H1 (cell line): ENCODE measurements at regions not wholly inside any gene's neighbourhood (a gene's known extent, or its start where the extent isn't known, plus 50 kb on each side); places are given as distances from the start of the nearest gene placed in this dataset.
A peak's percentile ranks its signal among the peaks of the same experiment; 100 is the strongest.

Experiments used
- CTCF ChIA-PET: fragments of 300-600 bp; sonication (Branson Sonifier 250); formaldehyde crosslinking; loops from one replicate; lab custom pipeline; 2021; ENCODE audit not compliant: partially characterized antibody; lab: Charles Lee
- POLR2A ChIA-PET: fragments of 300-600 bp; sonication (Branson Sonifier 250); formaldehyde crosslinking; loops from one replicate; lab custom pipeline; 2021; ENCODE audit warnings: inconsistent platforms; ENCODE audit not compliant: partially characterized antibody; lab: Charles Lee
- DNase-seq, 2 experiments: peaks; one replicate each; pipeline versions ENCODE4 v3.0.0 to v3.0.0-alpha.2; 2010 to 2022; ENCODE audit warnings: low spot score in 2 of 2, low read depth in 1 of 2, mixed read lengths in 1 of 2
- FAIRE-seq: peaks from 2 replicates; lab custom pipeline; 2011; peaks lifted over from hg19 to GRCh38; lab: Jason Lieb, UNC
- H2AFZ ChIP-seq: 2 replicates; pipeline ENCODE4 v1.8.1; 2012; ENCODE audit warnings: low read length, inconsistent platforms
- H2AK5ac ChIP-seq: 2 replicates; pipeline ENCODE4 v1.6.1; 2013; ENCODE audit warnings: low read depth, low read length
- H2BK120ac ChIP-seq: replicated peaks from 2 replicates; pipeline ENCODE3; 2013; ENCODE audit warnings: low read depth, low read length, inconsistent platforms
- H2BK12ac ChIP-seq: 2 replicates; pipeline ENCODE4 v1.6.1; 2013; ENCODE audit warnings: low read depth, low read length
- H2BK15ac ChIP-seq: 2 replicates; pipeline ENCODE4 v1.6.1; 2013; ENCODE audit warnings: low read length
- H2BK20ac ChIP-seq: 2 replicates; pipeline ENCODE4 v1.6.1; 2013; ENCODE audit warnings: low read length
- H2BK5ac ChIP-seq: 2 replicates; pipeline ENCODE4 v1.6.1; 2013; ENCODE audit warnings: low read depth, low read length
- H3K14ac ChIP-seq: 2 replicates; pipeline ENCODE4 v1.6.1; 2013; ENCODE audit warnings: inconsistent platforms; ENCODE audit not compliant: insufficient read length
- H3K18ac ChIP-seq: 2 replicates; pipeline ENCODE4 v1.6.1; 2013; ENCODE audit warnings: low read length; ENCODE audit errors: extremely low read depth
- H3K23ac ChIP-seq: 2 replicates; pipeline ENCODE4 v1.6.1; 2013; ENCODE audit warnings: inconsistent platforms; ENCODE audit not compliant: insufficient read length
- H3K23me2 ChIP-seq: 2 replicates; pipeline ENCODE4 v1.6.1; 2013; ENCODE audit warnings: low read depth, low read length
- H3K27ac ChIP-seq: 2 replicates; pipeline ENCODE4 v1.6.1; 2011; ENCODE audit warnings: low read depth, low read length, inconsistent platforms
- H3K27me3 ChIP-seq, 4 experiments: replicated peaks in 1 of 4; 1 replicate in 1 of 4; 2 replicates in 3 of 4; pipeline versions ENCODE4 v1.6.1 to v1.8.1; 2011 to 2013; ENCODE audit warnings: low read length in 3 of 4, mild to moderate bottlenecking in 3 of 4, inconsistent platforms in 2 of 4, mixed read lengths in 2 of 4, moderate library complexity in 1 of 4; ENCODE audit not compliant: control insufficient read depth in 3 of 4, insufficient read depth in 3 of 4; ENCODE audit errors: extremely low read depth in 1 of 4
- H3K36me3 ChIP-seq, 4 experiments: 2 replicates each; pipeline versions ENCODE4 v1.6.1 to v1.8.1; 2011 to 2013; ENCODE audit warnings: mild to moderate bottlenecking in 4 of 4, low read length in 3 of 4, moderate library complexity in 2 of 4, control low read depth in 1 of 4, inconsistent platforms in 1 of 4; ENCODE audit not compliant: insufficient read depth in 4 of 4, control insufficient read depth in 2 of 4
- H3K4ac ChIP-seq: replicated peaks from 2 replicates; pipeline ENCODE3; 2013; ENCODE audit warnings: low read length, low read depth, mixed read lengths, inconsistent platforms; ENCODE audit not compliant: insufficient read length
- H3K4me1 ChIP-seq, 4 experiments: replicated peaks in 1 of 4; 1 replicate in 1 of 4; 2 replicates in 3 of 4; pipeline versions ENCODE4 v1.6.1 to v1.8.1; 2011 to 2013; ENCODE audit warnings: low read length in 3 of 4, inconsistent platforms in 2 of 4, mixed read lengths in 1 of 4; ENCODE audit not compliant: insufficient read depth in 4 of 4, control insufficient read depth in 3 of 4
- H3K4me2 ChIP-seq, 2 experiments: 2 replicates each; pipeline versions ENCODE4 v1.6.1 to v1.8.1; 2011 to 2013; ENCODE audit warnings: low read depth in 2 of 2, low read length in 2 of 2, control low read depth in 1 of 2, inconsistent platforms in 1 of 2, mild to moderate bottlenecking in 1 of 2; ENCODE audit not compliant: insufficient read depth in 1 of 2
- H3K4me3 ChIP-seq, 4 experiments: fragments of 200-600, 300-600 bp in 1 of 4; sonication (generic), shearing (Covaris generic), sonication (Bioruptor Twin) in 1 of 4; 2 replicates each; pipeline versions ENCODE4 v1.5.1 to v1.8.1; 2011 to 2016; ENCODE audit warnings: low read length in 4 of 4, low read depth in 3 of 4, control low read depth in 2 of 4, inconsistent platforms in 2 of 4, mild to moderate bottlenecking in 2 of 4, mixed read lengths in 1 of 4, moderate library complexity in 1 of 4; ENCODE audit not compliant: insufficient read depth in 2 of 4; ENCODE audit errors: extremely low read depth in 1 of 4
- H3K56ac ChIP-seq: replicated peaks from 2 replicates; pipeline ENCODE3; 2013; ENCODE audit warnings: low read depth, mild to moderate bottlenecking, mixed read lengths, low read length, inconsistent platforms; ENCODE audit not compliant: insufficient read length
- H3K79me1 ChIP-seq: 2 replicates; pipeline ENCODE4 v1.6.1; 2013; ENCODE audit warnings: low read depth, low read length, control low read depth
- H3K79me2 ChIP-seq, 2 experiments: 2 replicates each; pipeline versions ENCODE4 v1.6.1 to v1.8.1; 2012 to 2013; ENCODE audit warnings: low read length in 2 of 2, mild to moderate bottlenecking in 2 of 2, inconsistent platforms in 1 of 2; ENCODE audit not compliant: insufficient read depth in 2 of 2, control insufficient read depth in 1 of 2
- H3K9ac ChIP-seq, 4 experiments: replicated peaks in 1 of 4; 1 replicate in 1 of 4; 2 replicates in 3 of 4; pipeline versions ENCODE4 v1.6.1 to v1.8.1; 2011 to 2013; ENCODE audit warnings: low read depth in 3 of 4, low read length in 3 of 4, control low read depth in 2 of 4, mild to moderate bottlenecking in 2 of 4, moderate library complexity in 2 of 4, inconsistent platforms in 1 of 4; ENCODE audit errors: extremely low read depth in 1 of 4
- H3K9me3 ChIP-seq, 2 experiments: 2 replicates each; pipeline versions ENCODE4 v1.6.1 to v1.8.1; 2012 to 2013; ENCODE audit warnings: mild to moderate bottlenecking in 2 of 2, moderate library complexity in 2 of 2, control low read depth in 1 of 2, inconsistent platforms in 1 of 2, low read depth in 1 of 2, low read length in 1 of 2, mixed read lengths in 1 of 2; ENCODE audit not compliant: insufficient read depth in 2 of 2
- H4K20me1 ChIP-seq, 2 experiments: replicated peaks in 1 of 2; 2 replicates each; pipeline versions ENCODE3 to v1.8.1; 2011 to 2013; ENCODE audit warnings: inconsistent platforms in 2 of 2, low read length in 2 of 2, mild to moderate bottlenecking in 1 of 2; ENCODE audit not compliant: insufficient read depth in 2 of 2, control insufficient read depth in 1 of 2
- H4K5ac ChIP-seq: 2 replicates; pipeline ENCODE4 v1.6.1; 2013; ENCODE audit warnings: low read length, low read depth, mixed read lengths, inconsistent platforms; ENCODE audit not compliant: insufficient read length
- H4K8ac ChIP-seq: 2 replicates; pipeline ENCODE4 v1.8.0; 2013; ENCODE audit warnings: mild to moderate bottlenecking, moderate library complexity, low read length, inconsistent platforms; ENCODE audit not compliant: insufficient read depth; ENCODE audit errors: extremely low read depth
- H4K91ac ChIP-seq: replicated peaks from 2 replicates; pipeline ENCODE3; 2013; ENCODE audit warnings: low read length, mixed read lengths, inconsistent platforms; ENCODE audit not compliant: insufficient read length
- CBX8 ChIP-seq: fragments of 300-800, 300-1000 bp; sonication (generic); IDR thresholded peaks from 2 replicates; pipeline ENCODE4 v1.7.1; 2016; ENCODE audit warnings: low read depth, low read length, borderline replicate concordance
- CHD1 ChIP-seq: IDR thresholded peaks from 2 replicates; pipeline ENCODE4 v1.6.1; 2012; ENCODE audit warnings: low read depth, low read length, improper control_type of control experiment
- GABPA ChIP-seq: IDR thresholded peaks from 2 replicates; pipeline ENCODE4 v1.6.1; 2011; ENCODE audit warnings: mild to moderate bottlenecking, low read length, moderate library complexity, borderline replicate concordance; ENCODE audit not compliant: insufficient read depth
- HDAC2 ChIP-seq, 2 experiments: fragments of 300-600 bp in 1 of 2; sonication (generic) in 1 of 2; IDR thresholded peaks; 2 replicates each; pipeline ENCODE4 v1.6.1; 2011 to 2012; ENCODE audit warnings: low read depth in 2 of 2, low read length in 2 of 2, mild to moderate bottlenecking in 2 of 2, moderate library complexity in 2 of 2, borderline replicate concordance in 1 of 2, inconsistent platforms in 1 of 2
- JUND ChIP-seq: IDR thresholded peaks from 2 replicates; pipeline ENCODE4 v1.6.1; 2011; ENCODE audit warnings: mild to moderate bottlenecking, improper control_type of control experiment, low read length
- KDM4A ChIP-seq: IDR thresholded peaks from one replicate; pipeline ENCODE4 v1.7.1; 2012; ENCODE audit warnings: low read depth, mild to moderate bottlenecking, moderate library complexity, low read length, inconsistent platforms; ENCODE audit not compliant: severe bottlenecking
- PHF8 ChIP-seq: fragments of 200-600 bp; sonication (generic); conservative IDR thresholded peaks from 2 replicates; pipeline ENCODE4 v1.7.1; 2012; ENCODE audit warnings: low read depth, mild to moderate bottlenecking, inconsistent platforms, low read length, moderate library complexity
- RNF2 ChIP-seq: fragments of 200-900, 300-1000 bp; sonication (generic); IDR thresholded peaks from 2 replicates; pipeline ENCODE4 v1.7.1; 2016; ENCODE audit warnings: borderline replicate concordance, low read depth, mild to moderate bottlenecking, antibody characterized with exemption, low read length; ENCODE audit not compliant: poor library complexity, severe bottlenecking; ENCODE audit errors: missing control alignments
- TEAD4 ChIP-seq: IDR thresholded peaks from 2 replicates; pipeline ENCODE4 v1.6.1; 2012; ENCODE audit warnings: low read depth, low read length, inconsistent platforms, mixed read lengths
- WGBS, 2 experiments: shearing (Covaris generic) in 1 of 2; methylation state at CpG; one replicate each; pipeline versions ENCODE4 v1.1.6 to v1.1.7; 2013 to 2015; ENCODE audit warnings: low lambda C conversion rate in 2 of 2, mixed read lengths in 2 of 2, inconsistent platforms in 1 of 2, low coverage in 1 of 2, missing lambda C conversion rate in 1 of 2; ENCODE audit not compliant: insufficient replicate concordance in 2 of 2, insufficient coverage in 1 of 2, insufficient read length in 1 of 2; ENCODE audit errors: extremely low coverage in 1 of 2, missing lambda C conversion rate in 1 of 2; 5-methylcytosine and 5-hydroxymethylcytosine counted together
- TF ChIP-seq, protein P1 (sequence below): IDR thresholded peaks from 2 replicates; pipeline ENCODE4 v1.6.1; 2012; ENCODE audit warnings: low read length, inconsistent platforms
- TF ChIP-seq, protein P2 (sequence below): IDR thresholded peaks from 2 replicates; pipeline ENCODE4 v1.6.1; 2012; ENCODE audit warnings: inconsistent platforms

DNA sequence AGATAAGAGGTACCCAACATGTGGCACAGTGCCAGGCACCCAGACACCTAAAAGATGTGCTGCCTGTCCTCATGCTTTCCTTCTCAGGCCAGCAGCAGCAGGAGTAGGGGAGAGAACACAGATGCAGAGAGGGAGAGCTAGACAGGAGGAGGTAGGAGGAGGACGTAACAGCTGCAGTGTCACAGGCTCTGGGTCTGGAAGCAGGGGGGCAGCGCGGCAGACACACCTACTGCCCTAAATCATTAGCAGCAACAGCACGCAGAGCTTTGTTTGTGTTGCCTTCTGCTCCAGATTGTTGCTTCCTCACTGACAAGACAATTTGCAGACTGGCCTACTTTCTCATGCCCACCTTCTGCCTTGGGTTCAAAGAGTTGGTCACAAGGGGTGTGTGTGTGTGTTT is 196.7 kb upstream of the DAB1 start:
- no peak overlapping the region for H3K27ac ChIP-seq
- DNase-seq (no peak), FAIRE-seq (no peak)
- H2BK15ac ChIP-seq = peak overlapping the region; percentile 82
- peaks cover 0 to 10% (median 4%) of the 10 kb centered on the region in 4 experiments; a peak in 5 of 7 replicates for H3K4me1 ChIP-seq
- no peak overlapping the region for H3K4me3 ChIP-seq
- CTCF ChIA-PET = interaction anchor here (0.6 to 1.6 kb wide), 3 partner anchors 9 to 789 kb away, joined by 3 to 6 read pairs (median 3); no protein-coding TSS in a partner anchor
- no peak overlapping the region for H2BK5ac ChIP-seq
- no peaks in the 10 kb centered on the region for H3K9me3 ChIP-seq
- WGBS, 2 experiments = 83% methylated on average over 4 of the region's 4 CpGs; no CpG with 5 or more reads in 1 of the 2 experiments
- H4K91ac ChIP-seq = peak overlapping the region; percentile 11
- H3K27me3 ChIP-seq = no peaks in the 10 kb centered on the region
- no peak overlapping the region for H3K4ac ChIP-seq
- H3K79me1 ChIP-seq = no peaks in the 10 kb centered on the region
- H3K9ac ChIP-seq = no peak overlapping the region
- H4K8ac ChIP-seq = no peak overlapping the region
- peak overlapping the region; percentile 64; the same call in 1 of the 2 replicates for H3K18ac ChIP-seq
- no peak overlapping the region for H4K5ac ChIP-seq
- no peak overlapping the region for H2BK120ac ChIP-seq
- no peaks in the 10 kb centered on the region for H4K20me1 ChIP-seq
- H3K23ac ChIP-seq = no peak overlapping the region
- no peaks in the 10 kb centered on the region for H3K36me3 ChIP-seq
- peak overlapping the region; percentile 62; the same call in 1 of the 2 replicates for H2BK12ac ChIP-seq
- H2BK20ac ChIP-seq = no peak overlapping the region
- no peak overlapping the region for H3K4me2 ChIP-seq
- H3K14ac ChIP-seq = no peak overlapping the region
- no peak overlapping the region for H3K56ac ChIP-seq
- peak overlapping the region; percentile 77 for H2AK5ac ChIP-seq
- POLR2A ChIA-PET = no interaction called here
- peak overlapping the region; percentile 46; the same call in 1 of the 2 replicates for H2AFZ ChIP-seq
- no peaks in the 10 kb centered on the region for H3K79me2 ChIP-seq
- H3K23me2 ChIP-seq = no peaks in the 10 kb centered on the region; the same call in 1 of the 2 replicates
- TF ChIP-seq JUND (no peak), RNF2 (no peak), KDM4A (no peak), GABPA (no peak), HDAC2 (IDR thresholded peaks at IDR 0.05; ENCODE audit: borderline replicate concordance in 1 of 2, low read depth in 2 of 2, low read length in 2 of 2) (no peak), CBX8 (no peak), TEAD4 (no peak), PHF8 (no peak), CHD1 (no peak)
- TF ChIP-seq, protein P1, sequence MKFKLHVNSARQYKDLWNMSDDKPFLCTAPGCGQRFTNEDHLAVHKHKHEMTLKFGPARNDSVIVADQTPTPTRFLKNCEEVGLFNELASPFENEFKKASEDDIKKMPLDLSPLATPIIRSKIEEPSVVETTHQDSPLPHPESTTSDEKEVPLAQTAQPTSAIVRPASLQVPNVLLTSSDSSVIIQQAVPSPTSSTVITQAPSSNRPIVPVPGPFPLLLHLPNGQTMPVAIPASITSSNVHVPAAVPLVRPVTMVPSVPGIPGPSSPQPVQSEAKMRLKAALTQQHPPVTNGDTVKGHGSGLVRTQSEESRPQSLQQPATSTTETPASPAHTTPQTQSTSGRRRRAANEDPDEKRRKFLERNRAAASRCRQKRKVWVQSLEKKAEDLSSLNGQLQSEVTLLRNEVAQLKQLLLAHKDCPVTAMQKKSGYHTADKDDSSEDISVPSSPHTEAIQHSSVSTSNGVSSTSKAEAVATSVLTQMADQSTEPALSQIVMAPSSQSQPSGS = no peak
- TF ChIP-seq, protein P2, sequence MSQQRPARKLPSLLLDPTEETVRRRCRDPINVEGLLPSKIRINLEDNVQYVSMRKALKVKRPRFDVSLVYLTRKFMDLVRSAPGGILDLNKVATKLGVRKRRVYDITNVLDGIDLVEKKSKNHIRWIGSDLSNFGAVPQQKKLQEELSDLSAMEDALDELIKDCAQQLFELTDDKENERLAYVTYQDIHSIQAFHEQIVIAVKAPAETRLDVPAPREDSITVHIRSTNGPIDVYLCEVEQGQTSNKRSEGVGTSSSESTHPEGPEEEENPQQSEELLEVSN = no peak
